Suprapubic skin (tissue), 4 donors: ENCODE measurements at regions not wholly inside any gene's neighbourhood (a gene's known extent, or its start where the extent isn't known, plus 50 kb on each side); places are given as distances from the start of the nearest gene placed in this dataset.

ENCODE experiments used
- DNase-seq, 2 donors: peaks; one replicate each; pipeline ENCODE4 v3.0.0-alpha.2; 2019; ENCODE audit warnings: low spot score in 2 of 2
- H3K27ac ChIP-seq: fragments of 200-600 bp; sonication (generic); one replicate; pipeline ENCODE4 v1.5.1; 2019
- H3K27me3 ChIP-seq: fragments of 200-600 bp; sonication (generic); one replicate; pipeline ENCODE4 v1.5.1; 2019
- H3K36me3 ChIP-seq: fragments of 200-600 bp; sonication (generic); one replicate; pipeline ENCODE4 v1.5.1; 2019
- H3K4me1 ChIP-seq: fragments of 200-600 bp; sonication (generic); one replicate; pipeline ENCODE4 v1.5.1; 2019
- H3K4me3 ChIP-seq: fragments of 200-600 bp; sonication (generic); one replicate; pipeline ENCODE4 v1.5.1; 2019; ENCODE audit warnings: mild to moderate bottlenecking
- H3K9me3 ChIP-seq: fragments of 200-600 bp; sonication (generic); one replicate; pipeline ENCODE4 v1.5.1; 2019
- CTCF ChIP-seq, 2 donors: fragments of 200-600 bp in 1 of 2; fragments of 450-650 bp in 1 of 2; sonication (generic) in 1 of 2; IDR thresholded peaks; one replicate each; pipeline ENCODE4 v1.5.1; 2016 to 2019; ENCODE audit warnings: antibody characterized with exemption in 2 of 2, mild to moderate bottlenecking in 1 of 2, moderate library complexity in 1 of 2
- EP300 ChIP-seq: sonication (generic); formaldehyde crosslinking; IDR thresholded peaks from one replicate; pipeline ENCODE4 v1.6.1; 2017; ENCODE audit warnings: antibody characterized with exemption
- POLR2A ChIP-seq, 2 donors: fragments of 450-650 bp; IDR thresholded peaks; one replicate each; pipeline ENCODE4 v1.6.1; 2017; ENCODE audit warnings: antibody characterized with exemption in 2 of 2, mild to moderate bottlenecking in 2 of 2, moderate library complexity in 2 of 2
- POLR2AphosphoS5 ChIP-seq, 3 donors: sonication (generic); formaldehyde crosslinking; IDR thresholded peaks; one replicate each; pipeline ENCODE4 v1.6.1; 2017; ENCODE audit warnings: antibody characterized with exemption in 3 of 3
- WGBS: methylation state at CpG from one replicate; pipeline ENCODE4 v1.1.5; 2018; 5-methylcytosine and 5-hydroxymethylcytosine counted together

GRCh38 chr9:135220601-135221575 lies 133.4 kb downstream of the OLFM1 start:
- 77% methylated on average over 16 of the region's 28 CpGs for WGBS
- H3K4me1 ChIP-seq: peaks cover 9% of the 10 kb centered on the region
- peaks cover 89% of the 10 kb centered on the region for H3K27me3 ChIP-seq
- H3K27ac ChIP-seq: no peak overlapping the region
- TF ChIP-seq POLR2AphosphoS5 (IDR thresholded peaks at IDR 0.05) (no peak), CTCF (IDR thresholded peaks at IDR 0.05) (no peak), EP300 (no peak), POLR2A (IDR thresholded peaks at IDR 0.05) (no peak)
- no peak overlapping the region for H3K4me3 ChIP-seq
- no peaks in the 10 kb centered on the region for H3K36me3 ChIP-seq
- H3K9me3 ChIP-seq: no peaks in the 10 kb centered on the region
- peak; percentile 55 to 68 for DNase-seq

- 79% methylated on average over 6 of the region's 9 CpGs for WGBS
- Histone ChIP-seq H3K36me3 (no peaks in the 10 kb centered on the region), H3K9me3 (no peaks in the 10 kb centered on the region), H3K4me1 (peaks cover 9% of the 10 kb centered on the region), H3K27ac (no peak overlapping the region), H3K27me3 (peaks cover 83% of the 10 kb centered on the region), H3K4me3 (no peak overlapping the region)
- no peak for DNase-seq
- TF ChIP-seq POLR2AphosphoS5 (IDR thresholded peaks at IDR 0.05) (no peak), EP300 (no peak), POLR2A (IDR thresholded peaks at IDR 0.05) (no peak), CTCF (IDR thresholded peaks at IDR 0.05) (no peak)
These were observed 134.1 kb downstream of the OLFM1 start for GRCh38 chr9:135221576-135221950.

- Histone ChIP-seq H3K27ac (no peak overlapping the region), H3K9me3 (no peaks in the 10 kb centered on the region), H3K36me3 (no peaks in the 10 kb centered on the region), H3K27me3 (peaks cover 80% of the 10 kb centered on the region), H3K4me1 (peaks cover 5% of the 10 kb centered on the region), H3K4me3 (no peak overlapping the region)
- TF ChIP-seq EP300: no peak
- no peak for TF ChIP-seq CTCF (IDR thresholded peaks at IDR 0.05)
- TF ChIP-seq POLR2A (IDR thresholded peaks at IDR 0.05): no peak
- no peak for TF ChIP-seq POLR2AphosphoS5 (IDR thresholded peaks at IDR 0.05)
- DNase-seq: no peak
- WGBS: no CpG with 5 or more reads among the region's 16 CpGs
These were observed 134.6 kb downstream of the OLFM1 start for GRCh38 chr9:135221951-135222631.

GRCh38 chr9:135222881-135223760 lies 135.7 kb downstream of the OLFM1 start:
- DNase-seq: no peak
- Histone ChIP-seq H3K4me1 (no peaks in the 10 kb centered on the region), H3K9me3 (no peaks in the 10 kb centered on the region), H3K27me3 (peaks cover 80% of the 10 kb centered on the region), H3K4me3 (no peak overlapping the region), H3K27ac (no peak overlapping the region), H3K36me3 (no peaks in the 10 kb centered on the region)
- WGBS: 57% methylated on average over 29 of the region's 30 CpGs
- TF ChIP-seq POLR2AphosphoS5 (IDR thresholded peaks at IDR 0.05) (no peak), CTCF (IDR thresholded peaks at IDR 0.05) (no peak), POLR2A (IDR thresholded peaks at IDR 0.05) (no peak), EP300 (no peak)
